Tibial nerve (tissue), 4 donors: ENCODE measurements at regions not wholly inside any gene's neighbourhood (a gene's known extent, or its start where the extent isn't known, plus 50 kb on each side); places are given as distances from the start of the nearest gene placed in this dataset.

Experiments
- DNase-seq, 2 donors: peaks; one replicate each; pipeline ENCODE4 v3.0.0-alpha.2; 2019; ENCODE audit warnings: low spot score in 2 of 2
- H3K27ac ChIP-seq, 4 donors: fragments of 200-600 bp; sonication (generic) in 3 of 4; one replicate each; pipeline ENCODE4 v1.5.1; 2017 to 2019; ENCODE audit warnings: mild to moderate bottlenecking in 1 of 4
- H3K27me3 ChIP-seq, 2 donors: fragments of 200-600 bp; sonication (generic) in 1 of 2; one replicate each; pipeline versions ENCODE4 v1.5.1 to v1.6.0; 2017 to 2019
- H3K36me3 ChIP-seq, 3 donors: fragments of 200-600 bp; sonication (generic); one replicate each; pipeline ENCODE4 v1.5.1; 2018 to 2019
- H3K4me1 ChIP-seq, 4 donors: fragments of 200-600 bp; sonication (generic) in 3 of 4; one replicate each; pipeline ENCODE4 v1.5.1; 2017 to 2019
- H3K4me3 ChIP-seq, 4 donors: fragments of 200-600 bp; sonication (generic) in 3 of 4; one replicate each; pipeline ENCODE4 v1.5.1; 2017 to 2019; ENCODE audit warnings: mild to moderate bottlenecking in 1 of 4, moderate library complexity in 1 of 4
- H3K9me3 ChIP-seq, 4 donors: fragments of 200-600 bp; sonication (generic) in 3 of 4; one replicate each; pipeline ENCODE4 v1.5.1; 2017 to 2019
- CTCF ChIP-seq, 5 experiments: fragments of 200-600 bp in 3 of 5; fragments of 450-650 bp in 2 of 5; sonication (generic) in 3 of 5; IDR thresholded peaks; one replicate each; pipeline ENCODE4 v1.5.1; 2016 to 2019; ENCODE audit warnings: antibody characterized with exemption in 5 of 5, mild to moderate bottlenecking in 3 of 5, moderate library complexity in 2 of 5
- EP300 ChIP-seq, 2 donors: sonication (generic); formaldehyde crosslinking; IDR thresholded peaks; one replicate each; pipeline ENCODE4 v1.6.1; 2017; ENCODE audit warnings: antibody characterized with exemption in 2 of 2, mild to moderate bottlenecking in 1 of 2
- POLR2A ChIP-seq, 2 donors: fragments of 450-650 bp; IDR thresholded peaks; one replicate each; pipeline ENCODE4 v1.6.1; 2017; ENCODE audit warnings: antibody characterized with exemption in 2 of 2, mild to moderate bottlenecking in 2 of 2, moderate library complexity in 2 of 2
- WGBS, 2 donors: methylation state at CpG; one replicate each; pipeline ENCODE4 v1.1.5; 2018; 5-methylcytosine and 5-hydroxymethylcytosine counted together

DNA sequence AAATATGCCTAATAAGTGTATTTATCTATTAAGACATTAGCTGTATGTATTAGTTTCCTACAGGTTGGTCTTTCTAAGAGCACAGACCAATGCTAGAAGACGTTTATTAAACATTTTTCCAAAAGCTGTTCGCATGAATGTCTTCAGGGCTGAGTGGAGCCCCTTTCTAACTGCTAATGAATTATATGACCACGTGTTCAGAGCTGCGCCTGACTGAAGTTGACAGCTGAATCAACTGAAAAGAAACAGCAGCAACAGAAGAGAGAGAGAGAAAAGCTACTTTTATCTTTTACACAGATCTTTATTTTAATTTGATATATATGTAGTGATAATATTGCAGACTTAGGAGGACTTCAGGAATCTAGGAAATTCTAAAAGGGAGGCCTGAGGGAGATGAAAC lies 75.2 kb upstream of the ARID1B start:
- TF ChIP-seq POLR2A (IDR thresholded peaks at IDR 0.05), result no peak
- TF ChIP-seq CTCF (IDR thresholded peaks at IDR 0.05), result no peak
- no peak for TF ChIP-seq EP300 (IDR thresholded peaks at IDR 0.05)
- no peak for DNase-seq
- WGBS, 2 donors, result 63 to 67% methylated on average over 4 of the region's 4 CpGs

GRCh38 chr6:156700440-156701057 lies 76.6 kb upstream of the ARID1B start:
- no peak for DNase-seq
- H3K9me3 ChIP-seq, result no peaks in the 10 kb centered on the region
- H3K4me1 ChIP-seq, result peaks cover 0 to 4% (median 0%) of the 10 kb centered on the region in 4 donors
- no peak overlapping the region for H3K27ac ChIP-seq
- WGBS, 2 donors, result 83 to 87% methylated on average over 7 of the region's 7 CpGs
- no peak for TF ChIP-seq EP300 (IDR thresholded peaks at IDR 0.05)
- TF ChIP-seq CTCF (IDR thresholded peaks at IDR 0.05), result no peak
- TF ChIP-seq POLR2A (IDR thresholded peaks at IDR 0.05), result no peak
- H3K4me3 ChIP-seq, result no peak overlapping the region
- H3K36me3 ChIP-seq, result no peaks in the 10 kb centered on the region
- H3K27me3 ChIP-seq, result no peaks in the 10 kb centered on the region

More for the DNA sequence above, 75.2 kb upstream of the ARID1B start:
- no peaks in the 10 kb centered on the region for H3K27me3 ChIP-seq
- no peaks in the 10 kb centered on the region for H3K9me3 ChIP-seq
- H3K36me3 ChIP-seq, result no peaks in the 10 kb centered on the region
- H3K4me1 ChIP-seq, result peaks cover 0 to 4% (median 0%) of the 10 kb centered on the region in 4 donors
- H3K27ac ChIP-seq, result no peak overlapping the region
- H3K4me3 ChIP-seq, result no peak overlapping the region

DNA sequence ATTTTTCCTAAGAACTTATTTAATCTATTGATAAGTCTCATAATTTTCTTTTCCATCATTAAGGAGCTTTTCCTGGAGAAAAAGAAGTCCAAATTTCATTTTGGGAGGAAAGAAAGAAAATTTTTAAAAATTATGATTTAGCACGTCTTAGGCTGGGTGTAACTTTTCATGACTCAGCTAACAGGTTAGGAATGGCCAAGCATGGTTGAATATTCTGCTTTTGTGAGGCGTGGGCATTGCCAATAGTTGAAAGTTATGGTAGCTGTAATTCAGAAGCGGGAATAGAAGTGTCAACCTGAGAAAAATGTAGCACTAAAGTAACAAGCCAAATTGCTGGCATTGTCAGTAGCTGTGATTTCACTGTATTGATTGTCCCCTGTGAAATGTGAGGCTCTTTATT lies 77.2 kb upstream of the ARID1B start:
- WGBS, 2 donors, result 91 to 95% methylated on average over 3 of the region's 3 CpGs

DNA sequence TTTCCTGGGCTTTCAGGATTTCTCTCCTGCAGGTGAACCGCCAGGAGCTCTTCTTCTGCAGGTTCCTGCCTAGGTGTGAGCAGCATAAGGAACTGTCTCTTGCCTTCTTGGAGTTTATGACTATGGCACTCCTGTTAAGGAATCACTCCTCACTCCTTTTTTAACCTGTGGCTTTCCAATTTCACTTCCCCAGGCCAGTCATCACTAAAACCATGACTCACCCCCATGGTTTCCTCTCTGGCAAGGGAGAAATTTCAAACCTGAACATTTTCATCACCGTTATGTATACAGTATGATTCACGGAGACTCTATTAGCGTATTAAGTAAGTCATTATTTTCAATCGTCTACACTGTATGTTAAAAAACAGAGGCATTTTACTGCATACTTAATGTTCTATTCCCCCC lies 78.2 kb upstream of the ARID1B start:
- H3K4me3 ChIP-seq, result no peak overlapping the region
- 81 to 86% methylated on average over 5 of the region's 5 CpGs for WGBS, 2 donors
- TF ChIP-seq POLR2A (IDR thresholded peaks at IDR 0.05), result no peak
- TF ChIP-seq EP300 (IDR thresholded peaks at IDR 0.05), result no peak
- no peak for TF ChIP-seq CTCF (IDR thresholded peaks at IDR 0.05)
- no peaks in the 10 kb centered on the region for H3K9me3 ChIP-seq
- DNase-seq, result no peak
- H3K27ac ChIP-seq, result no peak overlapping the region
- no peaks in the 10 kb centered on the region for H3K36me3 ChIP-seq
- H3K4me1 ChIP-seq, result peaks cover 0 to 4% (median 0%) of the 10 kb centered on the region in 4 donors
- no peaks in the 10 kb centered on the region for H3K27me3 ChIP-seq

More for the DNA sequence above, 77.2 kb upstream of the ARID1B start:
- DNase-seq, result no peak
- Histone ChIP-seq H3K36me3 (no peaks in the 10 kb centered on the region), H3K9me3 (no peaks in the 10 kb centered on the region), H3K4me1 (peaks cover 0 to 4% (median 0%) of the 10 kb centered on the region in 4 donors), H3K27me3 (no peaks in the 10 kb centered on the region), H3K4me3 (no peak overlapping the region), H3K27ac (no peak overlapping the region)
- TF ChIP-seq CTCF (IDR thresholded peaks at IDR 0.05), result no peak
- TF ChIP-seq EP300 (IDR thresholded peaks at IDR 0.05), result no peak
- no peak for TF ChIP-seq POLR2A (IDR thresholded peaks at IDR 0.05)

GRCh38 chr6:156698239-156699016 lies 78.8 kb upstream of the ARID1B start:
- TF ChIP-seq EP300 (IDR thresholded peaks at IDR 0.05), result no peak
- no peak for TF ChIP-seq POLR2A (IDR thresholded peaks at IDR 0.05)
- TF ChIP-seq CTCF (IDR thresholded peaks at IDR 0.05), result no peak

More at GRCh38 chr6:156698239-156699016, 78.8 kb upstream of the ARID1B start:
- Histone ChIP-seq H3K27me3 (no peaks in the 10 kb centered on the region), H3K4me3 (no peak overlapping the region), H3K4me1 (peaks cover 0 to 4% (median 0%) of the 10 kb centered on the region in 4 donors), H3K27ac (no peak overlapping the region), H3K36me3 (no peaks in the 10 kb centered on the region), H3K9me3 (no peaks in the 10 kb centered on the region)
- 78 to 82% methylated on average over 9 of the region's 9 CpGs for WGBS, 2 donors
- no peak for DNase-seq
